GM19467 (cell line): ENCODE measurements at regions not wholly inside any gene's neighbourhood (a gene's known extent, or its start where the extent isn't known, plus 50 kb on each side); places are given as distances from the start of the nearest gene placed in this dataset.

Experiments
- ATAC-seq: cut with Tn5 transposase; IDR thresholded peaks from one replicate; pipeline ENCODE4 v1.9.1; 2021; ENCODE audit warnings: mild to moderate bottlenecking, moderate library complexity; ENCODE audit not compliant: unreplicated experiment

GRCh38 chr2:74735009-74735408, 81.0 kb downstream of the SEMA4F start:
- ATAC-seq = no peak

DNA sequence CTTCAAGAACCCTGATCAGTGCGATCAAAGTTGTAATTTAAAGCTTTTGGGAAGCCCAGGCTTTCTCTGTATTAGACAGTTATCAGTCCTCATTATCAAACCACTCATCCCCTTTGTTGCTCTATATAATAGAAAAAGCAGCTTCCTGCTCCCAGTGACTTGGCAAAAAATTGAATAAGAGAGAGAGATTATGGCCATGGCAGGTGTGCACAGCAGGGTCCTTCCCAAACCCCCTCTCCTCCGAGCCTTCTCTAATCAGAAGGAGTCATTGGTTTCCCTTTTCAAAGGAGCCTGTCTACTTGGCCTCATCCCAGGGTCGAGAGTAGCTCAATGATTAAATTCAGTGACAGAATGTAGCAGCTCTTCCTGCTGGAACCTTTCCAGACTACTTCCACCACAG, 81.5 kb downstream of the SEMA4F start:
- no peak for ATAC-seq

GRCh38 chr2:74736589-74736988, 82.5 kb downstream of the SEMA4F start:
- ATAC-seq = no peak

DNA sequence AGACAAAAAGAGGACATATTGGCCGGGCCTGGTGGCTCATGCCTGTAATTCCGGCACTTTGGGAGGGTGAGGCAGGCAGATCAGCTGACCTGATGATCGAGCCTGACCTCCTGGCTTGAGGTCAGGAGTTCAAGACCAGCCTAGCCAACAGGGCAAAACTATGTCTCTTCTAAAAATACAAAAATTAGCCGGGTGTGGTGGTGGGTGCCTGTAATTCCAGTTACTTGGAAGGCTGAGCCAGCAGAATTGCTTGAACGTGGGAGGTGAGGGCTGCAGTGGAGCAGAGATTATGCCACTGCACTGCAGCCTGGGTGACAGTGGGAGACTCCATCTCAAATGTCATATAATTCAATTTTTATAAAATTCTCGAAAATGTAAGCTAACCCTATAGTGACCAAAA, 84.5 kb downstream of the SEMA4F start:
- no peak for ATAC-seq

- ATAC-seq = no peak
These were observed 85.1 kb downstream of the SEMA4F start for GRCh38 chr2:74739129-74739528.

GRCh38 chr2:74739733-74740241, 85.7 kb downstream of the SEMA4F start:
- no peak for ATAC-seq

- ATAC-seq = no peak
These were observed 86.3 kb downstream of the SEMA4F start for GRCh38 chr2:74740395-74740740.

DNA sequence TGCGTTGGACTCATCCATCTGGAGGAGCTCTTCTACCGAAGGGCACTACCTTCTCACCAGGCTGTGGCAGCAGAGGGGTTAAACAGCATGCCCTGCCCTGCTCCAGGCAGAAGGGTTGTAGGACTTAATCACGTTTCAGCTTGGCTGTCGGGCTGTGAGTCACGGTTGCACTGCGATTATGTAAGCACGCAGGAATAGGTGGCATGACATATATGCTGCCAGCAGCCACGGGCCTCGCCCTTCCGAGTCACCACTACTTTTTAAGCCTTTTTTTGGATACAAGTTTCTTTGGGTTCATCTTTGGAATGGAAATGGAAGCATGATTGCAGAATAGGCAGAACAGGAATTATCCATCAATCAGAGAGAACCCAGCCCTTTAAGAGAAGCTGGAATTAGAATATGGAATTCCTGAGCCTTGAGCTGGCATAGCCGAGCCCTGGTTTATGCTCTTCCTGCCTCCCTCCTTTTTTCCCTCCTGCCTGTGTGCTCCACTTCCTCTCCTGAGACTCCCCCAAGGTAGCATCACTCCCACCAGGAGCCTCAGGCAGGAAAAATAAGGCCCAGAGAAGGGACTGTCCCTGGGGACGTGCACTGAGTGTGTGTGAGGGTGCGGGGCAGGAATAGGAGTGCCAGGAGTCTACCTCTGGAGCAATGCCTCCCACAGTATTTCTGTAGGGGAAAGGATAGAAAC, 86.8 kb downstream of the SEMA4F start:
- ATAC-seq = no peak

- no peak for ATAC-seq
These were observed 87.6 kb downstream of the SEMA4F start for GRCh38 chr2:74741629-74742028.

GRCh38 chr2:74742471-74742870, 88.4 kb downstream of the SEMA4F start:
- no peak for ATAC-seq

DNA sequence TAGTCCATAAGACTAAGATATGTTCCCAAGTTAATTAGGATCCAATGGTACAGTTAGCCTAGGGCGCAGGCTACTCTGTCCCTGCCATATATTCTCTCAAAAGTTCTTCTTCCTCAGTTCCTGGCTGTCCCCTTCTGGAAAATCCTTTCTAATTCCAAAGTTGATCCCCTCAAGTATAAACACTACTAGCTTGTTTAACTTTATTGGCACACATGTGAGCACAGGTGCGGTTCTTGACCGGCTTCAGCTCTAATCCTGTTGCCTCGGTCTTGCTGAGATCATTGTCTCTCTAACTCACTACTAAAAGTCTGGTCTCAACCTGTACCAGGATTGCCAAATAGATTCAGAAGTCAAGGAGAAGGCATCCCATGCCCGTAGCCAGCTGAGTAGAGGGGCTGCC, 89.0 kb downstream of the SEMA4F start:
- no peak for ATAC-seq

DNA sequence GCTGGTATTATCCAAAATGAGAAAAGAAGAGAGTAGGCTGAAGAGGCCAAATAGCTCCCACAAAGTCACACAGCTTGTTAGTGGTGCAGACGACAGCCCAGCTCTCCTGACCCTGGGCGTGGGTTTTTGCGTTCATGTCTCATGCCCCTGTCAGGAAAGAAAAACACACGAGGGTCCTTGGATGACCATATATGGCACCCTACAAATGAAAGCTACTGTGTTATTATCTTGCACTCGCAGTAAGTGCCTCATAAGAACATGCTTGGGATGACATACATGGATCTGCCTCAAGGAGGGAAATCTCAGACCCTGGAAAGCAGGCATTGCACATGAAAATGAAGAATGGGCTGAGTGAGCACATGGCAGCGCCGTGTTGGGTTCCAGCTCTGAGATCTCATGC, 89.7 kb downstream of the SEMA4F start:
- no peak for ATAC-seq

- no peak for ATAC-seq
These were observed 89.0 kb upstream of the HK2 start for GRCh38 chr2:74744731-74745515.

GRCh38 chr2:74745766-74746165, 88.2 kb upstream of the HK2 start:
- ATAC-seq = no peak

DNA sequence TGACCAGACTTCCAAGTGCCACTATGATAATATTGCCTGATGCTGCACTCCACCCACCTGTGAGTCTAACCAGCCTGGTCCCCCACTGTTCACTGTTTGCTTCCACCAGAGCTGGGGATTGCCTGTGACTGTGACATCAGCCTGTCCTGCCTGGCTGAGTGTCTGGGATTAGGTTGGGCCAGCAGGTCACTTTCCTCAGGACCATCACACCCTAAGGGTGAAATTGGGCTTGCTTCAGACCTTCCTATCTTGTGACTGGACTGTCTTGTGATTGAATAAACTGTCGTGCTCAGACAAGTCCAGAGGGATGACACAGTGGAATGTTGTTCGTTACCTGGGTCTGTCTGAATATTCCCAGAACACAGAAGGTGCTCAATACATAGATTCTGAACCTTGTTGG, 87.4 kb upstream of the HK2 start:
- no peak for ATAC-seq

DNA sequence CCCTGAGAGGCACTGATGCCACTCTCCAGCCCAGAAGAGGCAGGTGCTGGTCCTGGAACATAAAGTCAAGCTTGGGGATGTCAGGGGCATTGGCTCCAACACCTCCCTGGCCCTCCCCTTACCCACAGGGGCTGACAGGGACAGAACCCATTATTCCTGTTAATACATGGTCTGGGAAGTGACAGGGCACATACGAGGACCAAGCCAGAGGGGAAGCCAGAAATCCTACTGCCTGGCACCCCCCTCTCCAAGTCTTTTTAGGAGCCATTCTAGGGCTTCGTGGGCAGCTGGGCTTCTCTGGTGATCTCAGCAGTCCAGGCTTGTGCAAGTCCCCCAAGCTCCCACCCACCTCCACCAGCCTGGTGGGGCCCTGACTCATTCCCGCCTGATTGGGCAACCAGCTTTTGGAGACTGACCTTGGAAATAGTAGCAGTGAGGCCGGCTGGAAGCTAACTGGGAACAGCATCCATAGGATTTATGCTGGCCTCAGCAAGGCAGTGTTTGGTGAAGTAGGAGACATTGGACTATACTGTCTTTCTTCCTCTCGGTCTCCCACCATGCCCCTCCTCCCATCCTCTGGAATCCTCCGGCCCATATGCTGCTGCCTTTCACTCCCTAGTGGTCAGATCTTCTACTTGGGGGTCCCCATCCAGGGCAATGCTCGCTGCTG, 86.4 kb upstream of the HK2 start:
- no peak for ATAC-seq

DNA sequence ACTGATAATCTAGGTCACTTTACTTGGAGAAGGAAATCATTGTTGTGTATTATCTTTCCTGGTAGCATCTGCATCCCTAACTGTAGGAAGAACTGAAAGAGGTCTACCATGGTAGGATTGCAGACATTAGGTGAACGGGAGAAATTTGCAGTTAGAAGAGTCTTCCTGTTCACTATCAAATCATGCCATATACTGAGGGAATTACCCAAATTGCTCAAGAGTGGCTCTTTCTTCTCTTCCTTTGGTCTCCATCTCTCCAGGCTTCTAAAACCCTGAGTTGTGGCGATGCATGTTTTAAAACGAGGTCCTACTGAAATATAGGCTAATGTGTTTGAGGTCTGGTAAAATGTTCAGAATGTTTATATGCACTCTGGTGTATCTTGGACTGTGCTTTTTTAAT, 85.3 kb upstream of the HK2 start:
- no peak for ATAC-seq

GRCh38 chr2:74749432-74749831, 84.5 kb upstream of the HK2 start:
- ATAC-seq = no peak

GRCh38 chr2:74751981-74752851, 81.7 kb upstream of the HK2 start:
- no peak for ATAC-seq

DNA sequence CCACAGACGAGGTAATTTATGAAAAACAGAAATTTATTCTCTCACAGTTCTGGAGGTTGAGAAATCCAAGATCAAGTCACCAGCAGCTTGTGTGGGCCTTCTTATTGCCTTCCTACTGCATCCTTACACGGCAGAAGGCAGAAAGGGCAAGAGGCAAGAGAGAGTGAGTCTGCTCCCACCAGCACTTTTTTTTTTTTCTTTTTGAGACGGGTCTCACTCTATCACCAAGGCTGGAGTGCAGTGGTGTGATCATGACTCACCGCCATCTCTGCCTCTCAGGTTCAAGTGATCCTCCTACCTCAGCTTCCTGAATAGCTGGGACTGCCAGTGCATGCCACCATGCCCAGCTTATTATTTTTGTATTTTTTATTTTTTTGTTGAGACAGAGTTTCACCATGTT, 78.5 kb upstream of the HK2 start:
- ATAC-seq = no peak

- ATAC-seq = no peak
These were observed 77.5 kb upstream of the HK2 start for GRCh38 chr2:74756356-74756890.
